Nephron progenitor cell (in vitro differentiated cells): ENCODE measurements at regions not wholly inside any gene's neighbourhood (a gene's known extent, or its start where the extent isn't known, plus 50 kb on each side); places are given as distances from the start of the nearest gene placed in this dataset.

ENCODE experiments used
- DNase-seq: peaks from one replicate; pipeline ENCODE4 v3.0.0; 2021
- H3K27ac Mint-ChIP-seq: 2 replicates; pipeline ENCODE4 v1.8.0; 2021; ENCODE audit warnings: mild to moderate bottlenecking, moderate library complexity, mixed read lengths
- H3K27me3 Mint-ChIP-seq: 2 replicates; pipeline ENCODE4 v1.8.0; 2021; ENCODE audit warnings: mild to moderate bottlenecking, low read depth, mixed read lengths; ENCODE audit not compliant: poor library complexity
- H3K36me3 Mint-ChIP-seq: 2 replicates; pipeline ENCODE4 v1.8.0; 2021; ENCODE audit warnings: low read depth, mixed read lengths
- H3K4me1 Mint-ChIP-seq: 2 replicates; pipeline ENCODE4 v1.8.0; 2021; ENCODE audit warnings: mixed read lengths
- H3K4me3 Mint-ChIP-seq: 2 replicates; pipeline ENCODE4 v1.8.0; 2021; ENCODE audit warnings: mild to moderate bottlenecking, moderate library complexity, mixed read lengths
- H3K9me3 Mint-ChIP-seq: 2 replicates; pipeline ENCODE4 v1.8.0; 2021; ENCODE audit warnings: mild to moderate bottlenecking, moderate library complexity, mixed read lengths
- TF ChIP-seq, protein P1 (sequence below): fragments of 200-600 bp; sonication (generic); IDR thresholded peaks from 2 replicates; pipeline ENCODE4 v1.5.0; 2021; ENCODE audit warnings: antibody characterized with exemption

DNA sequence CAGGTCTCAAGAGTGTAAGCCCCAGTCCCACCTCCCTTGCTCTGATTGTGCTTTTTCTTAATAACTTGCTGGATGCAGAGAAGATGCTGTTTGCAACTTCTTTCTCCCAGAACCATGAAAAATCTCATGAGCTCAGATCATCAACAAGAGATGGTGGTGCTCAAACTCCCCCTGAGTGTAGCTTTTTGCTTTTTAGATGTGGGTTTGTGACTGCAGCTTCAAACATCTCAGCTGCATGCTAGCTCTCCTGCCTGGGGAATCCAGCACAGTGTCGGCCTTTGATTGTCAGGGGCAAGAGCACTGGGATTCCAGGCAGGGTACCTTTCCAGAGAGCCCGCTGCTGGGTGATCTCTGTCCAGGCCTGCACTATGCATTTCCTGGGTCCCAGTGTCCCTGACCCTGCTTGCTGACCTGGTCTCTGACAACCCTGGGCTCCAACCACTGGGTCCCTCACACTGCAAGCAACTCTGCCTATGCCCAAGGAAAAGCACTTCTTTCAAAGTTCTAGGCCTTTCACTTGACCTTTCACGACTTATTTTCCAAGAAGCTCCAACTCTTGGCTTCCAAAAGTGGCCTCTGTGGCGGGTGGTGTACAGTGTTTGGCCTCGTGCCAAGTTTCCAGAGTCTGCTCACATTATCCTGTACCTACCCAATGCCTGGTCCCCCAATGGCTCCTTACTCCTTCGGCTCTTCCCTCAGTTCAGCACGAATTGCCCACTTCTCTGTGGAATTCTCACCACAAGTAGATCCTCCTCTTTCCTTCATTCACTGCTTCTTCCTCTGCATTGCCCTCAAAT lies 69.7 kb upstream of the LY86 start:
- Mint-ChIP-seq H3K36me3 (no peaks in the 10 kb centered on the region), H3K4me3 (no peak overlapping the region), H3K9me3 (no peaks in the 10 kb centered on the region), H3K27me3 (peaks cover 17% of the 10 kb centered on the region), H3K27ac (no peak overlapping the region), H3K4me1 (peaks cover 14% of the 10 kb centered on the region)
- DNase-seq, result no peak
- TF ChIP-seq, protein P1, sequence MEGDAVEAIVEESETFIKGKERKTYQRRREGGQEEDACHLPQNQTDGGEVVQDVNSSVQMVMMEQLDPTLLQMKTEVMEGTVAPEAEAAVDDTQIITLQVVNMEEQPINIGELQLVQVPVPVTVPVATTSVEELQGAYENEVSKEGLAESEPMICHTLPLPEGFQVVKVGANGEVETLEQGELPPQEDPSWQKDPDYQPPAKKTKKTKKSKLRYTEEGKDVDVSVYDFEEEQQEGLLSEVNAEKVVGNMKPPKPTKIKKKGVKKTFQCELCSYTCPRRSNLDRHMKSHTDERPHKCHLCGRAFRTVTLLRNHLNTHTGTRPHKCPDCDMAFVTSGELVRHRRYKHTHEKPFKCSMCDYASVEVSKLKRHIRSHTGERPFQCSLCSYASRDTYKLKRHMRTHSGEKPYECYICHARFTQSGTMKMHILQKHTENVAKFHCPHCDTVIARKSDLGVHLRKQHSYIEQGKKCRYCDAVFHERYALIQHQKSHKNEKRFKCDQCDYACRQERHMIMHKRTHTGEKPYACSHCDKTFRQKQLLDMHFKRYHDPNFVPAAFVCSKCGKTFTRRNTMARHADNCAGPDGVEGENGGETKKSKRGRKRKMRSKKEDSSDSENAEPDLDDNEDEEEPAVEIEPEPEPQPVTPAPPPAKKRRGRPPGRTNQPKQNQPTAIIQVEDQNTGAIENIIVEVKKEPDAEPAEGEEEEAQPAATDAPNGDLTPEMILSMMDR, result no peak

DNA sequence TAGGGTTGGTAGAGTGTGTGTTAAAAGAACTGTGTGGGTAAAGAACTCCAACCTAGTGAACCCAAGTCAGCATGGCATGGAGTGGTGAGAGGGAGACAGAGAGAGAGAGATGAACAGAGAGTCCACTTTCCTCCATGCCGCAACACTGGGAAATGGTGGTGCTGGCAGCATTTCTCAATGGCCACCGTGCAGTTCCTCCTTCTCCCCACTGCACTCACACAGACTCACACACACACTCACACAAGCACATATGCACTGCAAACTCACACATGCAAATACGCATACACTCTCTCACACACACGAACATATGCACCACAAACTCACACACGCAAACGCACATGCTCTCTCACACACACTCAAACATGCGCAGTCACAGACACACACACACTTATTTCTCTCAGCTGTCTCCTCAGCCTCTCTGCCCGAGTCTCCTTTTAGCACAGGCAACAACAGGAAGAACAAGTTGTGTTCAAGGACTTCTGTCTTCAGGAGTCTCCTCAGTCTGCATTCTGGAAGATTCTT lies 66.5 kb upstream of the LY86 start:
- TF ChIP-seq, protein P1, result no peak
- Mint-ChIP-seq H3K4me1 (peaks cover 14% of the 10 kb centered on the region), H3K36me3 (no peaks in the 10 kb centered on the region), H3K27ac (no peak overlapping the region), H3K4me3 (no peak overlapping the region), H3K27me3 (peaks cover 17% of the 10 kb centered on the region), H3K9me3 (peaks cover 13% of the 10 kb centered on the region)
- DNase-seq, result no peak

DNA sequence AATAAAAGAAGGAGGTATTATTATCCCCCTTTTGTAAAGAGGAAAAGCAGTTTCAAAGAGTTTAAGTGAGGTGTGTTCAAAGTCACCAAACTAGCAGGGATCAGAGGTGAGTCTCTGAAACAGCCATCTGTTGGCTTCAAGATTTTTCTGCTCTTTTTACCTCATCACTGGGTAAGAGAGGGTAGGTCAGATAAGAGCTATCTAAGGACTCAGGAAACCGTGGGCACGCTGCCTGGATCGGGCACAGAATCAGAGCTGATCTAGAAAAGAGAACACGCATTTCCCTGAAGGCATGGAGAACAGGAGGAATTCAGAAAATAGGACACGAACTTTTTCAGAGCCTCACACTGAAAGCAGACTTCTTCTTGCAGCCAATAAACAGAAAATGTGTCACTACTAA lies 65.8 kb upstream of the LY86 start:
- Mint-ChIP-seq H3K4me3 (no peak overlapping the region), H3K27ac (no peak overlapping the region), H3K9me3 (peaks cover 17% of the 10 kb centered on the region), H3K36me3 (no peaks in the 10 kb centered on the region), H3K4me1 (peaks cover 14% of the 10 kb centered on the region), H3K27me3 (peaks cover 20% of the 10 kb centered on the region)
- DNase-seq, result no peak
- TF ChIP-seq, protein P1, result no peak

DNA sequence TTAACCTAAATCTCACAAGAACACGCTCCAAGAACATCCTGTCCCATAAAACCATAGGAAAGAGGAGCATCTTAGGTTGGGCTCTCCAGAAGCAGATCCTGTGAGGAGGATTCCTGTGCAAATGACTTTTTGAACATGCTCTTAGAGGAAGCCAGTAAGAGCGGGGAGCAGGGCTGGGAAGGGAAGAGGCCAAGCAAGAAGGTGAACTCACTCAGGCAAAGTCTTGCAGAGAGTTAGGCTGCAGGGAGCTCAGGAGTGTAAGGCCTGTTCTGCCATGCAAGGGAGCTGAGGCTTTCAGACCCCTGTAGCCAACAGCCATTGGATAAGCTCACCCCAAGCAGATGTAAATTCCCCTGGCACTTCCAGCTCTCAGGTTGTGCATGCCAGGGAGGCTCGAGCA lies 63.6 kb upstream of the LY86 start:
- Mint-ChIP-seq H3K27ac (no peak overlapping the region), H3K4me3 (no peak overlapping the region), H3K27me3 (peaks cover 23% of the 10 kb centered on the region), H3K36me3 (no peaks in the 10 kb centered on the region), H3K9me3 (peaks cover 20% of the 10 kb centered on the region), H3K4me1 (peaks cover 11% of the 10 kb centered on the region)
- TF ChIP-seq, protein P1, result no peak
- no peak for DNase-seq

DNA sequence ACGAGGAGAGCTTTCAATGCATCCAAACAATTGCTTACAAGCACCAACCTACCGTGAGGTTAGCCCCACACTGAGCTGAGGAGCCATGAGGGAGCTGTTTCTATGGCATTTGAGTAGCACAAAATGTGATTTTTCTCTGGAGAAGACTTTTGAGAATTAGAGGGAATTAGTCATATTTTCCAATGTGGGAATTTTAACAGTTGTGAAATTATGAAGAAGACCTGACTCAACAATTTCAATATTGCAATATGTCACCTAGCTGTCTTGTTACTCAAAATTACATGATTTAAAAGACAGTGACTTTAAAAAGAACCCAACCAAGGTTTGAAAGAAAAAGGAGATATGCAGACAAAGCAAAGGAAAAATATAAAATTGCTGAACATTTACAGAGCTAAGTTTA lies 62.6 kb upstream of the LY86 start:
- TF ChIP-seq, protein P1, result no peak
- peaks cover 7% of the 10 kb centered on the region for H3K4me1 Mint-ChIP-seq
- no peak overlapping the region for H3K4me3 Mint-ChIP-seq
- H3K9me3 Mint-ChIP-seq, result peaks cover 23% of the 10 kb centered on the region
- H3K27ac Mint-ChIP-seq, result no peak overlapping the region
- DNase-seq, result no peak
- H3K27me3 Mint-ChIP-seq, result peaks cover 23% of the 10 kb centered on the region
- no peaks in the 10 kb centered on the region for H3K36me3 Mint-ChIP-seq

DNA sequence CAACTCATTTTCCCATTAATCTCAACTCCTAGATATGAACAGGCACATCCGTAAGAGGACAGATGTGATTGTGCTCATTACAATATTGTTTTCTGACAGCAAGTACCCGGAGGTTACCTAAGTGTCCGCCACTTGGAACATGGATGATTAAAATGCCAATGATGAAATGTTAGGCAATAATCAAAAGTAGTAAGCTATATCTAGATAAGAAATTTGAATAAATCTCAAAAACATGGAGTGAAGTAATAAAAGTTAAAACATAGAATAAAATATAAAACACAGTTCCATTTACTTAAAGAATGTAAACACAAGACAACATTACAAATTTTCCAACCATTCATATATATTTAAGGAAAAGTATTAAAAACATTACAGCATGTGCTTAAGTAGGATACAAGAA lies 59.2 kb upstream of the LY86 start:
- H3K9me3 Mint-ChIP-seq, result peaks cover 23% of the 10 kb centered on the region
- no peak overlapping the region for H3K27ac Mint-ChIP-seq
- peaks cover 8% of the 10 kb centered on the region for H3K4me1 Mint-ChIP-seq
- H3K27me3 Mint-ChIP-seq, result peaks cover 15% of the 10 kb centered on the region
- no peak overlapping the region for H3K4me3 Mint-ChIP-seq
- no peaks in the 10 kb centered on the region for H3K36me3 Mint-ChIP-seq
- TF ChIP-seq, protein P1, result no peak
- no peak for DNase-seq
